ENCODE measurements at regions not wholly inside any gene's neighbourhood (a gene's known extent, or its start where the extent isn't known, plus 50 kb on each side); places are given as distances from the start of the nearest gene placed in this dataset.
A peak's percentile ranks its signal among the peaks of the same experiment; 100 is the strongest.

- no peak overlapping the region for H3K27ac ChIP-seq (ENCODE audit: insufficient read length, low read depth, low read length)
- H3K79me2 ChIP-seq (ENCODE audit: insufficient read depth, low read length) = no peaks in the 10 kb centered on the region
- no peaks in the 10 kb centered on the region for H3K4me1 ChIP-seq (ENCODE audit: insufficient read depth, low read length)
- no peak overlapping the region for H4K91ac ChIP-seq (ENCODE audit: insufficient read length, low read depth, low read length)
- no peaks in the 10 kb centered on the region for H4K20me1 ChIP-seq (ENCODE audit: control insufficient read depth, insufficient read depth, insufficient read length)
- H3K4me2 ChIP-seq (ENCODE audit: insufficient read depth, insufficient read length, low read length) = no peak overlapping the region
- no peaks in the 10 kb centered on the region for H3K9me3 ChIP-seq (ENCODE audit: control insufficient read depth, low read depth, low read length)
- H4K8ac ChIP-seq (replicated peaks; ENCODE audit: insufficient read length, low read depth, low read length) = no peak overlapping the region
- H3T11ph ChIP-seq (ENCODE audit: low read length) = no peak overlapping the region
- TF ChIP-seq, protein P1, sequence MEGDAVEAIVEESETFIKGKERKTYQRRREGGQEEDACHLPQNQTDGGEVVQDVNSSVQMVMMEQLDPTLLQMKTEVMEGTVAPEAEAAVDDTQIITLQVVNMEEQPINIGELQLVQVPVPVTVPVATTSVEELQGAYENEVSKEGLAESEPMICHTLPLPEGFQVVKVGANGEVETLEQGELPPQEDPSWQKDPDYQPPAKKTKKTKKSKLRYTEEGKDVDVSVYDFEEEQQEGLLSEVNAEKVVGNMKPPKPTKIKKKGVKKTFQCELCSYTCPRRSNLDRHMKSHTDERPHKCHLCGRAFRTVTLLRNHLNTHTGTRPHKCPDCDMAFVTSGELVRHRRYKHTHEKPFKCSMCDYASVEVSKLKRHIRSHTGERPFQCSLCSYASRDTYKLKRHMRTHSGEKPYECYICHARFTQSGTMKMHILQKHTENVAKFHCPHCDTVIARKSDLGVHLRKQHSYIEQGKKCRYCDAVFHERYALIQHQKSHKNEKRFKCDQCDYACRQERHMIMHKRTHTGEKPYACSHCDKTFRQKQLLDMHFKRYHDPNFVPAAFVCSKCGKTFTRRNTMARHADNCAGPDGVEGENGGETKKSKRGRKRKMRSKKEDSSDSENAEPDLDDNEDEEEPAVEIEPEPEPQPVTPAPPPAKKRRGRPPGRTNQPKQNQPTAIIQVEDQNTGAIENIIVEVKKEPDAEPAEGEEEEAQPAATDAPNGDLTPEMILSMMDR (conservative IDR thresholded peaks at IDR 0.05) = peak; percentile 78
- H3K79me1 ChIP-seq (ENCODE audit: insufficient read depth, low read depth, low read length, poor library complexity, severe bottlenecking) = no peaks in the 10 kb centered on the region
- Mint-ChIP-seq H3K4me1 (peaks cover 0 to 3% of the 10 kb centered on the region in 2 experiments; a peak in 1 of 4 replicates), H3K4me3 (no peak overlapping the region), H3K36me3 (ENCODE audit: insufficient read depth in 1 of 3, low read depth in 3 of 3) (peaks cover 0 to 4% (median 0%) of the 10 kb centered on the region in 3 experiments; a peak in 2 of 7 replicates), H3K9me3 (peaks cover 10 to 17% of the 10 kb centered on the region in 2 experiments; a peak in 4 of 5 replicates), H3K27ac (no peak overlapping the region), H3K27me3 (ENCODE audit: low read depth) (peaks cover 2% of the 10 kb centered on the region; the same call in 1 of the 2 replicates)
- H2AFZ ChIP-seq (ENCODE audit: low read length) = no peak overlapping the region
- H3K23me2 ChIP-seq (ENCODE audit: insufficient read length, low read depth, low read length, poor library complexity, severe bottlenecking) = no peaks in the 10 kb centered on the region
- no peak overlapping the region for H3K23ac ChIP-seq (ENCODE audit: insufficient read length, low read depth, low read length)
- H2AK5ac ChIP-seq (ENCODE audit: insufficient read length, low read length) = no peak overlapping the region
- H2BK12ac ChIP-seq (ENCODE audit: insufficient read length, low read depth, low read length) = no peak overlapping the region
- DNase-seq = peak; percentile 66
- no peak overlapping the region for H3K56ac ChIP-seq (ENCODE audit: insufficient read length, low read depth, low read length)
- H3K14ac ChIP-seq (ENCODE audit: insufficient read depth, low read length) = no peak overlapping the region
- no peak overlapping the region for H2BK20ac ChIP-seq (ENCODE audit: low read depth, low read length, poor library complexity, severe bottlenecking)
- H2BK5ac ChIP-seq (ENCODE audit: insufficient read length, low read length) = no peak overlapping the region
- no peak overlapping the region for H4K5ac ChIP-seq (ENCODE audit: insufficient read length, low read depth, low read length)
- no CpG with 5 or more reads among the region's 2 CpGs for WGBS (ENCODE audit: extremely low coverage, insufficient read length, low lambda C conversion rate)
- H2BK15ac ChIP-seq (ENCODE audit: low read depth, low read length) = no peak overlapping the region
- no peak overlapping the region for H3K4ac ChIP-seq (ENCODE audit: low read depth, low read length)
- H3K27me3 ChIP-seq (ENCODE audit: insufficient read depth, low read length) = no peaks in the 10 kb centered on the region
- no peak overlapping the region for H3K9ac ChIP-seq (ENCODE audit: extremely low read depth, insufficient read length, low read length)
- no peak overlapping the region for H2BK120ac ChIP-seq (ENCODE audit: low read depth, low read length, poor library complexity, severe bottlenecking)
- no peak overlapping the region for H3K18ac ChIP-seq (ENCODE audit: insufficient read length, low read depth, low read length)
These were observed 65.3 kb upstream of the MS4A8 start for GRCh38 chr11:60634126-60634525.

All from H9 (cell line).